ENCODE measurements at regions not wholly inside any gene's neighbourhood (a gene's known extent, or its start where the extent isn't known, plus 50 kb on each side); places are given as distances from the start of the nearest gene placed in this dataset.

DNA sequence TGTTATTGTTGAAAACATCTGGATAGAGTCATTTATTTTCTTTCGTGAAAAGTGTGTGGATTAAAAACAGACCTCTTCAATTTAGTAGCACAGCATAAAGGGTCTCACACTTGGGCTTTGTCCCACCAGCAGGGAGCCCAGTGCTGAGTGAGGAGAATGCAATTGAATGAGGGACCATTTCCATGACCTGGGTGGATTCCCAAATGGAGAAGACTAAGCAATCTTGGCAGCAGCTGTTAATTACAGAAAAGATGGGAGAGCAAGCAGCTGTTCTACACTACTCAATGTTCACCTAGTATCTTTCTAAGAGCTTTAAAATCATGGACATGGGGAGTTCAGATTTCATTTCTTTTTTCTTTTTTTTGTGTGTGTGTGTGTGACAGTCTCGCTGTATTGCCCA lies 121.8 kb upstream of the FN1 start:
- no peaks in the 10 kb centered on the region for H3K27me3 ChIP-seq (ENCODE audit: insufficient read depth, poor library complexity, severe bottlenecking)
- H3K4me3 ChIP-seq (replicated peaks; ENCODE audit: insufficient read depth, low read length), result no peak overlapping the region
- no peak for DNase-seq (ENCODE audit: low read depth in 1 of 2, low spot score in 1 of 2)
- H3K27ac ChIP-seq (replicated peaks), result no peak overlapping the region
- no peak for TF ChIP-seq POLR2AphosphoS5 (IDR thresholded peaks at IDR 0.05; ENCODE audit: low read depth)
- TF ChIP-seq, protein P1, sequence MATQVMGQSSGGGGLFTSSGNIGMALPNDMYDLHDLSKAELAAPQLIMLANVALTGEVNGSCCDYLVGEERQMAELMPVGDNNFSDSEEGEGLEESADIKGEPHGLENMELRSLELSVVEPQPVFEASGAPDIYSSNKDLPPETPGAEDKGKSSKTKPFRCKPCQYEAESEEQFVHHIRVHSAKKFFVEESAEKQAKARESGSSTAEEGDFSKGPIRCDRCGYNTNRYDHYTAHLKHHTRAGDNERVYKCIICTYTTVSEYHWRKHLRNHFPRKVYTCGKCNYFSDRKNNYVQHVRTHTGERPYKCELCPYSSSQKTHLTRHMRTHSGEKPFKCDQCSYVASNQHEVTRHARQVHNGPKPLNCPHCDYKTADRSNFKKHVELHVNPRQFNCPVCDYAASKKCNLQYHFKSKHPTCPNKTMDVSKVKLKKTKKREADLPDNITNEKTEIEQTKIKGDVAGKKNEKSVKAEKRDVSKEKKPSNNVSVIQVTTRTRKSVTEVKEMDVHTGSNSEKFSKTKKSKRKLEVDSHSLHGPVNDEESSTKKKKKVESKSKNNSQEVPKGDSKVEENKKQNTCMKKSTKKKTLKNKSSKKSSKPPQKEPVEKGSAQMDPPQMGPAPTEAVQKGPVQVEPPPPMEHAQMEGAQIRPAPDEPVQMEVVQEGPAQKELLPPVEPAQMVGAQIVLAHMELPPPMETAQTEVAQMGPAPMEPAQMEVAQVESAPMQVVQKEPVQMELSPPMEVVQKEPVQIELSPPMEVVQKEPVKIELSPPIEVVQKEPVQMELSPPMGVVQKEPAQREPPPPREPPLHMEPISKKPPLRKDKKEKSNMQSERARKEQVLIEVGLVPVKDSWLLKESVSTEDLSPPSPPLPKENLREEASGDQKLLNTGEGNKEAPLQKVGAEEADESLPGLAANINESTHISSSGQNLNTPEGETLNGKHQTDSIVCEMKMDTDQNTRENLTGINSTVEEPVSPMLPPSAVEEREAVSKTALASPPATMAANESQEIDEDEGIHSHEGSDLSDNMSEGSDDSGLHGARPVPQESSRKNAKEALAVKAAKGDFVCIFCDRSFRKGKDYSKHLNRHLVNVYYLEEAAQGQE (IDR thresholded peaks at IDR 0.05; ENCODE audit: insufficient replicate concordance, low read depth), result no peak
- TF ChIP-seq SPI1 (IDR thresholded peaks at IDR 0.05; ENCODE audit: borderline replicate concordance, low read depth), result no peak
- TF ChIP-seq GABPA (IDR thresholded peaks at IDR 0.05; ENCODE audit: low read depth), result no peak
- TF ChIP-seq, protein P2, sequence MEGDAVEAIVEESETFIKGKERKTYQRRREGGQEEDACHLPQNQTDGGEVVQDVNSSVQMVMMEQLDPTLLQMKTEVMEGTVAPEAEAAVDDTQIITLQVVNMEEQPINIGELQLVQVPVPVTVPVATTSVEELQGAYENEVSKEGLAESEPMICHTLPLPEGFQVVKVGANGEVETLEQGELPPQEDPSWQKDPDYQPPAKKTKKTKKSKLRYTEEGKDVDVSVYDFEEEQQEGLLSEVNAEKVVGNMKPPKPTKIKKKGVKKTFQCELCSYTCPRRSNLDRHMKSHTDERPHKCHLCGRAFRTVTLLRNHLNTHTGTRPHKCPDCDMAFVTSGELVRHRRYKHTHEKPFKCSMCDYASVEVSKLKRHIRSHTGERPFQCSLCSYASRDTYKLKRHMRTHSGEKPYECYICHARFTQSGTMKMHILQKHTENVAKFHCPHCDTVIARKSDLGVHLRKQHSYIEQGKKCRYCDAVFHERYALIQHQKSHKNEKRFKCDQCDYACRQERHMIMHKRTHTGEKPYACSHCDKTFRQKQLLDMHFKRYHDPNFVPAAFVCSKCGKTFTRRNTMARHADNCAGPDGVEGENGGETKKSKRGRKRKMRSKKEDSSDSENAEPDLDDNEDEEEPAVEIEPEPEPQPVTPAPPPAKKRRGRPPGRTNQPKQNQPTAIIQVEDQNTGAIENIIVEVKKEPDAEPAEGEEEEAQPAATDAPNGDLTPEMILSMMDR (IDR thresholded peaks at IDR 0.05; ENCODE audit: insufficient read depth, low read length), result no peak

DNA sequence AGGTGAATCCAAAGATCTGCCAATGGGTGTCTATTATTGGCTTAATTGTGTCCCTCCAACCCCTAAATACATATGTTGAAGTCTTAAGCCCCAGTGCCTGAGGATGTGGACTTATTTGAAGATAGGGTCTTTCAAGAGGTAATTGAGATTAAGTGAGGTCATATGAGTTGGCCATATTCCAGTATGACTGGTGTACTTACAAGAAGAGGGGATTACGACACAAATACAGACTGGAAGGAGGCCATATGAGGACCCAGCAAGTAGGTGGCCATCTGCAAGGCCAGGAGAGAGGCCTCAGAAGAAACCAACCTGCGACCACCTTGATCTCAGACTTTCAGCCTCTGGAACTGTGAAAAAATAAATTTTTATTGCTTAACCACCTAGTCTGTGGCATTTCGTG lies 121.1 kb upstream of the FN1 start:
- no peak for DNase-seq (ENCODE audit: low read depth in 1 of 2, low spot score in 1 of 2)
- Histone ChIP-seq H3K27ac (replicated peaks) (no peak overlapping the region), H3K4me3 (replicated peaks; ENCODE audit: insufficient read depth, low read length) (no peak overlapping the region), H3K27me3 (ENCODE audit: insufficient read depth, poor library complexity, severe bottlenecking) (no peaks in the 10 kb centered on the region)
- TF ChIP-seq SPI1 (IDR thresholded peaks at IDR 0.05; ENCODE audit: borderline replicate concordance, low read depth), result no peak
- TF ChIP-seq, protein P1 (IDR thresholded peaks at IDR 0.05; ENCODE audit: insufficient replicate concordance, low read depth), result no peak
- TF ChIP-seq POLR2AphosphoS5 (IDR thresholded peaks at IDR 0.05; ENCODE audit: low read depth), result no peak
- no peak for TF ChIP-seq GABPA (IDR thresholded peaks at IDR 0.05; ENCODE audit: low read depth)
- TF ChIP-seq, protein P2 (IDR thresholded peaks at IDR 0.05; ENCODE audit: insufficient read depth, low read length), result no peak

DNA sequence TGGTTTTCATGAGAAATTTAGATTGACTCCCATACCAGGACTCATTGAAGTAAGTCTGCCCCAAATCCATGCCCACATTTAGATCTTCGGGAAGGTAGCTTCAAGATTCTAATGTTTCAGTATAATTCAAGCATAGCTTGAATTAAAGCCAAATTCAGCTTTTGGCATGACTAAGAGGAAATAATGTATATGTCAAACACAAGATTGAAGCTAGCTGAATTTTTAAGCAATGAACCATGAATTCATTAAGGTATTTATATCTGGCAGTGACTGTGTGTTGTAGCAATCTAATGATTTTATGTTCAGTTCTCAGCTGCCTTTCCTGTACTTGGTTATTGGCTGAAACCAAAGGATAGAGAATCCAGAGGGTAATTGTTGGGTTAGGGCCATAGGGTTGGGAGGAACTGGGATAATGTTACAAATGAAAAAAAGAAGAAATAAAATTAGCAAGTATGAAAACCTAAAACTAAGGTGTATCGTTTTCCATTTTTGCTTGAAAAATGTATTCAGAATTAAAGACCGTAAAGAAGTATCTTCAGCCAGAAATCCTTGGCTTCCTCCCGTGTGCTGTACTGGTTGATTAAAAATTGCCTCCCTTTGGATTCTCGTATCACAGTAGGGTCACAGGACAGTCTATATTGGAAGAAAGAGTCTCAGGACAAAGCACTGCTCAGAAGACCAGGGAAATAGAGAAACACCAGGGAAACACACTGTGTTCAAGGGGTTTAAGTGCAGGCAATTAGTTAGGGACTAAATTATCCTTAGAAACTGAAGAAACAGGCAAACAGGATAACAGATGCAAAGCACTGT lies 119.0 kb upstream of the FN1 start:
- TF ChIP-seq GABPA (IDR thresholded peaks at IDR 0.05; ENCODE audit: low read depth), result no peak
- TF ChIP-seq, protein P1 (IDR thresholded peaks at IDR 0.05; ENCODE audit: insufficient replicate concordance, low read depth), result no peak
- TF ChIP-seq POLR2AphosphoS5 (IDR thresholded peaks at IDR 0.05; ENCODE audit: low read depth), result no peak
- no peak for TF ChIP-seq SPI1 (IDR thresholded peaks at IDR 0.05; ENCODE audit: borderline replicate concordance, low read depth)
- TF ChIP-seq, protein P2 (IDR thresholded peaks at IDR 0.05; ENCODE audit: insufficient read depth, low read length), result no peak
- no peak overlapping the region for H3K27ac ChIP-seq (replicated peaks)
- no peak for DNase-seq (ENCODE audit: low read depth in 1 of 2, low spot score in 1 of 2)
- no peak overlapping the region for H3K4me3 ChIP-seq (replicated peaks; ENCODE audit: insufficient read depth, low read length)
- no peaks in the 10 kb centered on the region for H3K27me3 ChIP-seq (ENCODE audit: insufficient read depth, poor library complexity, severe bottlenecking)

Measured in HL-60 (cell line).